BJ (cell line): ENCODE measurements at regions not wholly inside any gene's neighbourhood (a gene's known extent, or its start where the extent isn't known, plus 50 kb on each side); places are given as distances from the start of the nearest gene placed in this dataset.

Source experiments
- CTCF ChIA-PET: fragments of 350-600 bp; formaldehyde crosslinking; extraction: SDS; loops from one replicate; lab custom pipeline; 2021; ENCODE audit warnings: antibody characterized with exemption, inconsistent platforms; lab: Yijun Ruan, JAX
- POLR2A ChIA-PET: fragments of 300-600 bp; sonication (Branson Sonifier 250); formaldehyde crosslinking; extraction: SDS; loops from one replicate; lab custom pipeline; 2021; ENCODE audit warnings: antibody characterized with exemption; lab: Charles Lee
- DNase-seq: peaks from one replicate; pipeline ENCODE4 v3.0.0-alpha.2; 2011; ENCODE audit warnings: low read depth
- H3K27me3 ChIP-seq: 2 replicates; pipeline ENCODE4 v1.6.0; 2011; ENCODE audit warnings: low read length; ENCODE audit not compliant: control insufficient read depth, insufficient read depth
- H3K36me3 ChIP-seq: 2 replicates; pipeline ENCODE4 v1.5.1; 2011; ENCODE audit warnings: low read length; ENCODE audit not compliant: control insufficient read depth, insufficient read depth
- H3K4me3 ChIP-seq: 2 replicates; pipeline ENCODE4 v1.5.1; 2011; ENCODE audit warnings: low read depth, mild to moderate bottlenecking, control low read depth, low read length
- TF ChIP-seq, protein P1 (sequence below): IDR thresholded peaks from 2 replicates; pipeline ENCODE4 v1.5.1; 2011; ENCODE audit warnings: low read depth, mild to moderate bottlenecking, control low read depth, inconsistent platforms, low read length, moderate library complexity; ENCODE audit not compliant: insufficient read depth

DNA sequence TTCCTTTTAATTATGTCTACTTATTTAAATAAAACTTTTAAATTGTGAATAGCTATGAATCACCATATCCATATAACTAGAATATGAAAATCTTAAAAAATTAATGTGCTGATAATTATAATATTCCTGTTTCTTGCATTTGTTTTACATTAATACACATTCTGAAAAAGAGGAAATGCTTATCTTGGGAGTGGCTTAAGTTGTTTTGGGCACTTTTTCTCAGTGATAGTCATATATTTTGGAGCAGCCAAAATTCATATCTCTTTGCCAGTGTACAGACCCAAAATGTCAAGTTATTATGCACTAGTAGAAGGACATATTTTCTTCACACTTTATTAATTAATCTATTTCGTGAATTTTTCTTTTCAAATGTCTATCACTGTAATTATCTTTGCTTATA is 838.5 kb downstream of the USP25 start:
- Histone ChIP-seq H3K36me3 (no peaks in the 10 kb centered on the region), H3K4me3 (no peak overlapping the region), H3K27me3 (no peaks in the 10 kb centered on the region)
- no peak for DNase-seq
- TF ChIP-seq, protein P1, sequence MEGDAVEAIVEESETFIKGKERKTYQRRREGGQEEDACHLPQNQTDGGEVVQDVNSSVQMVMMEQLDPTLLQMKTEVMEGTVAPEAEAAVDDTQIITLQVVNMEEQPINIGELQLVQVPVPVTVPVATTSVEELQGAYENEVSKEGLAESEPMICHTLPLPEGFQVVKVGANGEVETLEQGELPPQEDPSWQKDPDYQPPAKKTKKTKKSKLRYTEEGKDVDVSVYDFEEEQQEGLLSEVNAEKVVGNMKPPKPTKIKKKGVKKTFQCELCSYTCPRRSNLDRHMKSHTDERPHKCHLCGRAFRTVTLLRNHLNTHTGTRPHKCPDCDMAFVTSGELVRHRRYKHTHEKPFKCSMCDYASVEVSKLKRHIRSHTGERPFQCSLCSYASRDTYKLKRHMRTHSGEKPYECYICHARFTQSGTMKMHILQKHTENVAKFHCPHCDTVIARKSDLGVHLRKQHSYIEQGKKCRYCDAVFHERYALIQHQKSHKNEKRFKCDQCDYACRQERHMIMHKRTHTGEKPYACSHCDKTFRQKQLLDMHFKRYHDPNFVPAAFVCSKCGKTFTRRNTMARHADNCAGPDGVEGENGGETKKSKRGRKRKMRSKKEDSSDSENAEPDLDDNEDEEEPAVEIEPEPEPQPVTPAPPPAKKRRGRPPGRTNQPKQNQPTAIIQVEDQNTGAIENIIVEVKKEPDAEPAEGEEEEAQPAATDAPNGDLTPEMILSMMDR: no peak
- ChIA-PET POLR2A (no interaction called here), CTCF (no interaction called here)

DNA sequence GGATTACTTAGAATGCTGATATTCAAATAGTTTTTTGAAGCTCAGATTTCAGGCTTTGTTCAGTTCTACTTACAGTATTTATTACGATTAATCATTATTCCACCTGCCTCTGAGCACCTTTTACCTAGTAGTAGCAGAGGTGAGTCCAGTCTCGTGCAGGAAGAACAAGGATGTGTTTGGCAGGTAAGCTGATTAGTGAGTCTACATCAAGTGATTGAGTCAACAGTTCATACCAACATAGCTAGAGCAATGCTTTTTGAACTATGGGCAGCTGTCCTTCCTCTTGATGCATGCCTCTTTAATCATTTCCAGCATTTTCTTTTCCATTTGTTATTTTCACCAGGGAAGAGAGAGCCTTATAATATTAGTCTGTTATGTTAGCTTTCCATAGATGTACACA is 838.9 kb downstream of the USP25 start:
- TF ChIP-seq, protein P1: no peak
- CTCF ChIA-PET: no interaction called here

DNA sequence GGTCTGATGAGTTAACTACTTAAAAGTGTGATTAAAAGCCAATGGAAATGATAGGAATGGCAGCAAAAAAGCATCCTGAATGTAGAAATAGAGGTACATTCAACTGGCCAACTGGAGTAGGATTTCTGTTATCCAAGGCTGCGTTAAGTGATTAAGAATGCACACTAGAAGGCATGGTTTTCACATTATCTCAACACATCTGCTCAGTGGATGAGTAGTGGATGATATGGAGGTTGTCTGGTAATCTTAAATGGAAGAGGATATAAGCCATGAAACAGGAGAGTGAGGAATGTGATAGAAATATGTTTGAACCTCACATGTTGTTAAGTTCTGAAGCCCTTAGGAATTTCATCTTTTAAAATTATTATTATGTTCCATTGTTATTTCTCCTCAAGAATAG is 839.9 kb downstream of the USP25 start:
- POLR2A ChIA-PET: no interaction called here
- TF ChIP-seq, protein P1: no peak
- DNase-seq: no peak
- Histone ChIP-seq H3K27me3 (no peaks in the 10 kb centered on the region), H3K36me3 (no peaks in the 10 kb centered on the region), H3K4me3 (no peak overlapping the region)
- CTCF ChIA-PET: no interaction called here

More for the DNA sequence above, 838.9 kb downstream of the USP25 start:
- Histone ChIP-seq H3K27me3 (no peaks in the 10 kb centered on the region), H3K4me3 (no peak overlapping the region), H3K36me3 (no peaks in the 10 kb centered on the region)
- DNase-seq: no peak
- POLR2A ChIA-PET: no interaction called here

DNA sequence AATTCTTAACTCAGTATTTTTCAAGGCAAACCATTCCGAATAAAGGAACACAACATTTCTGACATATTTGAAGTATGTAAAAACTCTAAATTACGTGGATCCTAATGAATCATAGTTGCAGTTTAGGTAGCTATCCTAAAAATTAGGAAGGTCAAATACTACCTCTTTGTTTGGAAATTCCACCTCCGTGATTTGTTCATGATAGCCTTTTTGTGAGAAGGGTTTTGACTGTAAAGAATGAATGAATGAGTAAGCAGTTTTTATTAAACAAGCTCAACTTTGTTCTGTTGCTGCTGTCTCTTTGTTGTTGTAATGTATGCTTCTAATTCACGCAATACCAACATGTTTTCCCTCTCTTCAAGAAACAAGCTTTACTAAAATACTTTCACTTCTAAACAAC is 840.4 kb downstream of the USP25 start:
- CTCF ChIA-PET: no interaction called here
- POLR2A ChIA-PET: no interaction called here

DNA sequence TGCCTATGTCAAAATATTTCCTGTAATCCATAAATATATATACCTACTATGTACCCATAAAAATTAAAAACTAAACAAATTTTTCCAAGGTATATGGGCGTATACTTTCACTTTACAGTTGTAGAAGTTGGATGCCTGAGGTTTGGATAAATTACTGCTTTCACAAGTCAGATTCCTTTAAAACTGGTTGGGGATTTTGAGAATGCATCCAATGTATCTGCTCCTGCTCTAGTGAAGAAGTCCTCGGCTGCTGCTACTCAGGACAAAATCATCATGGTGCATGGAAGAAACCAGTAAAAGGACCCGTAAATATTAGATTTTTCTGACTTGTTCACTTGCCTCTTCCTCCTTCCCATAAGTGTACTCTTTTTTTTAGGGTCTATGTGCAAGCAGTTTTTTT is 841.1 kb downstream of the USP25 start:
- CTCF ChIA-PET: no interaction called here
- DNase-seq: no peak
- Histone ChIP-seq H3K36me3 (no peaks in the 10 kb centered on the region), H3K4me3 (no peak overlapping the region), H3K27me3 (no peaks in the 10 kb centered on the region)
- POLR2A ChIA-PET: no interaction called here
- TF ChIP-seq, protein P1: no peak

More for the DNA sequence above, 840.4 kb downstream of the USP25 start:
- Histone ChIP-seq H3K36me3 (no peaks in the 10 kb centered on the region), H3K27me3 (no peaks in the 10 kb centered on the region), H3K4me3 (no peak overlapping the region)
- TF ChIP-seq, protein P1: no peak
- no peak for DNase-seq
